PC-9 (cell line): ENCODE measurements at regions not wholly inside any gene's neighbourhood (a gene's known extent, or its start where the extent isn't known, plus 50 kb on each side); places are given as distances from the start of the nearest gene placed in this dataset.

Source experiments
- BruUV-seq: library from RNA; stranded (reverse); fragments of 400-500 nt; replicated peaks from 2 replicates; lab custom pipeline; 2021; lab: Mats Ljungman, UMichigan
- CTCF ChIA-PET: fragments of 300-600 bp; sonication (Branson Sonifier 250); formaldehyde crosslinking; loops from one replicate; lab custom pipeline; 2022; ENCODE audit warnings: antibody characterized with exemption; lab: Charles Lee
- POLR2A ChIA-PET: fragments of 300-600 bp; sonication (Branson Sonifier 250); formaldehyde crosslinking; loops from one replicate; lab custom pipeline; 2022; ENCODE audit warnings: antibody characterized with exemption; ENCODE audit not compliant: unreplicated experiment; lab: Charles Lee
- DNase-seq, 2 experiments: peaks; one replicate each; pipeline versions ENCODE4 v3.0.0 to v3.0.0-alpha.2; 2015 to 2022; ENCODE audit warnings: mixed read lengths in 1 of 2
- H2AFZ ChIP-seq: fragments of 200-600 bp; sonication (generic); 2 replicates; pipeline ENCODE4 v1.8.1; 2017; ENCODE audit warnings: antibody characterized with exemption
- H3F3A ChIP-seq: fragments of 200-600 bp; sonication (generic); 2 replicates; pipeline ENCODE4 v1.8.1; 2017; ENCODE audit warnings: antibody characterized with exemption, mild to moderate bottlenecking, low read depth; ENCODE audit not compliant: insufficient read depth
- H3K27ac ChIP-seq: fragments of 200-600 bp; sonication (generic); 2 replicates; pipeline ENCODE4 v1.6.1; 2016; ENCODE audit warnings: mixed run types
- H3K27me3 ChIP-seq: fragments of 200-600 bp; sonication (generic); 2 replicates; pipeline ENCODE4 v1.6.1; 2016; ENCODE audit warnings: low read depth, mixed run types; ENCODE audit not compliant: insufficient read depth
- H3K36me3 ChIP-seq: fragments of 200-600 bp; sonication (generic); 2 replicates; pipeline ENCODE4 v1.6.1; 2016; ENCODE audit warnings: low read depth, mixed run types
- H3K4me1 ChIP-seq: fragments of 200-600 bp; sonication (generic); replicated peaks from 2 replicates; pipeline ENCODE4 v1.6.1; 2016; ENCODE audit warnings: mixed run types; ENCODE audit not compliant: insufficient read depth
- H3K4me2 ChIP-seq: fragments of 200-600 bp; sonication (generic); 2 replicates; pipeline ENCODE4 v1.6.1; 2017; ENCODE audit warnings: mixed run types
- H3K4me3 ChIP-seq: fragments of 200-600 bp; sonication (generic); 2 replicates; pipeline ENCODE4 v1.6.1; 2016; ENCODE audit warnings: mixed run types
- H3K79me2 ChIP-seq: fragments of 200-600 bp; sonication (generic); 2 replicates; pipeline ENCODE4 v1.6.1; 2017; ENCODE audit warnings: low read depth, mixed run types
- H3K9me2 ChIP-seq: fragments of 200-600 bp; sonication (generic); 2 replicates; pipeline ENCODE4 v1.8.1; 2017; ENCODE audit warnings: mild to moderate bottlenecking; ENCODE audit not compliant: insufficient read depth
- H3K9me3 ChIP-seq: fragments of 200-600 bp; sonication (generic); 2 replicates; pipeline ENCODE4 v1.8.1; 2016; ENCODE audit warnings: low read depth; ENCODE audit not compliant: insufficient read depth
- H4K20me1 ChIP-seq: fragments of 200-600 bp; sonication (generic); 2 replicates; pipeline ENCODE4 v1.8.1; 2017; ENCODE audit not compliant: insufficient read depth
- EZH2 ChIP-seq: fragments of 200-600 bp; sonication (generic); IDR thresholded peaks from 2 replicates; pipeline ENCODE4 v1.8.0; 2017; ENCODE audit warnings: antibody characterized with exemption, low read depth
- intact Hi-C: fragments of 100-400 bp; cut with micrococcal nuclease; formaldehyde crosslinking; loops from one replicate; pipeline ENCODE4 v1.10.0; 2022; ENCODE audit not compliant: unreplicated experiment
- TF ChIP-seq, protein P1 (sequence below): fragments of 200-600 bp; sonication (generic); conservative IDR thresholded peaks from 2 replicates; pipeline ENCODE4 v1.6.1; 2017; ENCODE audit warnings: mixed run types, antibody characterized with exemption, mild to moderate bottlenecking, moderate library complexity

DNA sequence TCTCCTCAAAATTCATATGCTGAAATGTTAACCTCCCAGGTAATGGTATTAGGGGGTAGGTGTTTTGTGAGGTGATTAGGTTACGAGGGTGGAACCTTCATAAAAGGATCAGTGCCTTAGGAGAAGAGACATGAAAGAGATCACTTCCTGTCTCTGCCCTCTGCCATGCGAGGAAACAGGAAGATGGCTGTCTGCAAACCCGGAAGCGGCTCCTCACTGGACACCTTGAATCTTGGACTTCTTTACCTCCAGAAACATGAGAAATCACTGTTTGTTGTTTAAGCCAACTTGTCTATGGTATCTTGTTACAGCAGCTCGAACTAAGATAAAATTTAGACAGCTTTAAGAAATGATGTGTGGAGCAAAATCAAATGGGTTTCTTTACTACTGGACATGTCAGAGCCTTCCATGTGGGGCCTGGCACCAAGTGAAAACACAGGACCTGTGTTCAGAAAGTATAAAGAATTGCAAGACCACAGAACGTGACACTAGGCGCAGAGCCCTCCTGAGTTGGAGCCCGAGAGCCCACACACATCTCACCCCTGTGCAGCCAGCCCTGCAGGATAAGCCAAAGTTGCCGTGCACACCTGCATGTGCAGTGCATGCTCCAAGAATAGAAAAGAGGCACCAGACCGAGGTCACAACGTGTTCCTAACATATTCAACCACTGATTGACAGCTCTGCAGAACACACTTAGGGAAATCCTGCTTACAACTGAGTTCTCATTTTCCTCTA is 112.5 kb upstream of the UQCRFS1 start:
- POLR2A ChIA-PET: no interaction called here
- Histone ChIP-seq H3K4me3 (no peak overlapping the region), H3K27ac (no peak overlapping the region), H3K4me2 (no peak overlapping the region), H3K9me2 (no peaks in the 10 kb centered on the region), H3K36me3 (no peaks in the 10 kb centered on the region), H4K20me1 (0 out of 2 replicates have a peak, but pooled peaks cover 5% of the 10 kb centered on the region), H3K27me3 (peaks cover 59% of the 10 kb centered on the region), H3F3A (no peaks in the 10 kb centered on the region), H3K9me3 (no peaks in the 10 kb centered on the region), H2AFZ (no peak overlapping the region), H3K4me1 (no peaks in the 10 kb centered on the region), H3K79me2 (no peaks in the 10 kb centered on the region)
- BruUV-seq: no TSS peak
- TF ChIP-seq, protein P1, sequence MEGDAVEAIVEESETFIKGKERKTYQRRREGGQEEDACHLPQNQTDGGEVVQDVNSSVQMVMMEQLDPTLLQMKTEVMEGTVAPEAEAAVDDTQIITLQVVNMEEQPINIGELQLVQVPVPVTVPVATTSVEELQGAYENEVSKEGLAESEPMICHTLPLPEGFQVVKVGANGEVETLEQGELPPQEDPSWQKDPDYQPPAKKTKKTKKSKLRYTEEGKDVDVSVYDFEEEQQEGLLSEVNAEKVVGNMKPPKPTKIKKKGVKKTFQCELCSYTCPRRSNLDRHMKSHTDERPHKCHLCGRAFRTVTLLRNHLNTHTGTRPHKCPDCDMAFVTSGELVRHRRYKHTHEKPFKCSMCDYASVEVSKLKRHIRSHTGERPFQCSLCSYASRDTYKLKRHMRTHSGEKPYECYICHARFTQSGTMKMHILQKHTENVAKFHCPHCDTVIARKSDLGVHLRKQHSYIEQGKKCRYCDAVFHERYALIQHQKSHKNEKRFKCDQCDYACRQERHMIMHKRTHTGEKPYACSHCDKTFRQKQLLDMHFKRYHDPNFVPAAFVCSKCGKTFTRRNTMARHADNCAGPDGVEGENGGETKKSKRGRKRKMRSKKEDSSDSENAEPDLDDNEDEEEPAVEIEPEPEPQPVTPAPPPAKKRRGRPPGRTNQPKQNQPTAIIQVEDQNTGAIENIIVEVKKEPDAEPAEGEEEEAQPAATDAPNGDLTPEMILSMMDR: no peak
- TF ChIP-seq EZH2: no peak
- DNase-seq: no peak
- intact Hi-C loops: no loop called here
- CTCF ChIA-PET: no interaction called here

DNA sequence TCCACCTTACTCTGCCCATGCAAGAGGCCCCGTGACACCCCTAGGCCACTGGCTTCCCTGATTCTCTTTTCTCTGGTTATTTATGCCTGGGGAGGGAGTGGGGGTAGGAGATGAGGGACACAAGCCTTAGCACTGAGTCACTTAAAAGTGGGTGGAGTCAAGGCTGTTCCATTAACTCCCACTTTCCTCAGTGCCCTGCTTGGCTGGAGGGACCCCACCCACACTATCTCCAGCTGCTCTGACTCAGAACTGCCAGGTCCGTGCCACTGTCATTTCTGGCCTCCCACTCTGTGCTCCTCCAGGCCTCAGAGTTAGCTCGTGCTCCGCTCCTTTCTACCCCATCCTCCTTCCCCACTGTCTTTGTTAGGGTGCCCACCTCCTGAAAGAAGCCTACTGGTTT is 113.4 kb upstream of the UQCRFS1 start:
- no peak overlapping the region for H2AFZ ChIP-seq
- H4K20me1 ChIP-seq: no peaks in the 10 kb centered on the region
- no TSS peak for BruUV-seq
- ChIA-PET CTCF (no interaction called here), POLR2A (interaction anchor here (0.7 kb wide), 1 partner anchor 35 kb away, joined by 3 read pairs; no protein-coding TSS in a partner anchor)
- H3F3A ChIP-seq: no peaks in the 10 kb centered on the region
- TF ChIP-seq EZH2: no peak
- TF ChIP-seq, protein P1: no peak
- peaks cover 50% of the 10 kb centered on the region for H3K27me3 ChIP-seq
- no peak overlapping the region for H3K4me2 ChIP-seq
- no peaks in the 10 kb centered on the region for H3K4me1 ChIP-seq
- no peaks in the 10 kb centered on the region for H3K79me2 ChIP-seq
- H3K9me3 ChIP-seq: no peaks in the 10 kb centered on the region
- H3K36me3 ChIP-seq: no peaks in the 10 kb centered on the region
- no peaks in the 10 kb centered on the region for H3K9me2 ChIP-seq
- intact Hi-C loops: no loop called here
- H3K4me3 ChIP-seq: no peak overlapping the region
- H3K27ac ChIP-seq: no peak overlapping the region
- no peak for DNase-seq

DNA sequence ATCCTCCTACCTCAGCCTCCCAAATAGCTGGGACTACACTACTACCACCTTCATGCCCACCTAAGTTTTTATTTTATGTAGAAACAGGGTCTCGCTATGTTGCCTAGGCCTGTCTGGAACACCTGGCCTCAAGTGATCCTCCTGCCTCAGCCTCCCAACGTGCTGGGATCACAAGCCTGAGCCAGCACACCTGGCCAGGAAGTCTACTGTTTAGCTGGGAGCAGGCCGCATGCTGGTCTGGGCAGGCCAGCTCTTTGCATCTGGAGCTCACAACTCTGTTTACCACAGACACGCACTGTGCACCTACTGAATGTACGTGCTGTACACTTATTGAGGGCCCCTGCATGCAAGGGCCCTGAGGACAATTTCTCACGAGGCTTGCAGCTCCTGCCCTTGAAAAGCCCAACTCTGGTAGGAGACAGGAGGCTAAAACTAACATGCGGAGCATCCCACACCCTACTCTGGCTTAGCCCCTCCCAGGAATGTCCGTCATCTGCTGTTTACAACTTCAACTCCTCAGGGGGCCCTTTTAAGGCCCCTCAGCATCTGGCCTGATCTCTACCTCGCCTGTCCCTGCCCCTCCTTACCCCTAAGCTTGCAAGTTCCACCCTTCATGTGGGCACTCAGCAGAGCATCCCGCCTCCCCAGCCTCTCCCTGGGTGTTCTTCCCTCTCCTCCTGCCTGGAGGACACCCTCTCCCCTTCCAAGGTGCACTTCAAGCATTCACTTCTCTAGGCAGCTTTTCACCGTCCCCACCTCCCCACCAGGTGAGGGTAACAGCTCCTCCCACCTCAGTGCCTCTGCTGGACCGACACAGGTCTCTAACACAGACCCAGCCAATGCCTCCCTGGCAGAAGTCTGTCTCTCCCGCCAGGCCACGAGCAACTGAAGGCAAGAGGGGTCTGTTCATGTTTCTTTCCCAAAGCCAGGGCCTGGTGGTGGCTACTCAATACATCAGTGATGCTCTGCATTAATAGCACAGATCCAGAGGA is 114.2 kb upstream of the UQCRFS1 start:
- no peak overlapping the region for H3K27ac ChIP-seq
- H2AFZ ChIP-seq: no peak overlapping the region
- H3K4me1 ChIP-seq: no peaks in the 10 kb centered on the region
- H3K9me3 ChIP-seq: no peaks in the 10 kb centered on the region
- no peaks in the 10 kb centered on the region for H3F3A ChIP-seq
- H3K4me2 ChIP-seq: no peak overlapping the region
- H3K36me3 ChIP-seq: no peaks in the 10 kb centered on the region
- no peaks in the 10 kb centered on the region for H3K79me2 ChIP-seq
- no peaks in the 10 kb centered on the region for H4K20me1 ChIP-seq
- no peak for DNase-seq
- H3K27me3 ChIP-seq: peaks cover 42% of the 10 kb centered on the region
- intact Hi-C loops: no loop called here
- POLR2A ChIA-PET: interaction anchor here (0.7 kb wide), 1 partner anchor 35 kb away, joined by 3 read pairs; no protein-coding TSS in a partner anchor
- TF ChIP-seq, protein P1: no peak
- TF ChIP-seq EZH2: no peak
- CTCF ChIA-PET: no interaction called here
- H3K9me2 ChIP-seq: no peaks in the 10 kb centered on the region
- no peak overlapping the region for H3K4me3 ChIP-seq
- no TSS peak for BruUV-seq
